ENCODE measurements at regions not wholly inside any gene's neighbourhood (a gene's known extent, or its start where the extent isn't known, plus 50 kb on each side); places are given as distances from the start of the nearest gene placed in this dataset.

DNA sequence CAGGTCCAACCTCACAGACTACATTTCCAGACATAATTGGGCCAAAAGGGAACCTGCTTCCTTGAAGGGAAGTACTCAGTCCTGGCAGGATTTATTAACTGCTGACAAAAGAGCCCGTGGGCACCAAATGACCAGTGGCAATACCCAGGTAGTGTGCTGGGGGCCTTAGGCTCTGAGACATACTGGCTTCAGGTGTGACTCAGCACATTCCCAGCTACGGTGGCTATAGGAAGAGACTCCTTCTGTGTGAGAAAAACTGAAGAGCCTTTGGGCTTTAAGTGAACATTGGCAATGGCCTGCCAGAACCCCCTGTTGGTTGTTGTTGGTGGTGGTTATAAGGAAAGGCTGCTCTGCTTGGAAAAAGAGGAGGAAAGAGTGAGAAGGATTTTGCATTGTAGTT lies 401.8 kb downstream of the KCNJ3 start:
- intact Hi-C loops (cut with micrococcal nuclease) = no loop called here
- H3K4me3 Mint-ChIP-seq = no peak overlapping the region
- no peak for ATAC-seq (ENCODE audit: low read depth)
- H3K9me3 Mint-ChIP-seq = peaks cover 10% of the 10 kb centered on the region
- ChIA-PET POLR2A (no interaction called here), CTCF (no interaction called here)
- H3K4me1 Mint-ChIP-seq = no peaks in the 10 kb centered on the region
- no peak overlapping the region for H3K27ac Mint-ChIP-seq
- H3K27me3 Mint-ChIP-seq = no peaks in the 10 kb centered on the region
- no peaks in the 10 kb centered on the region for H3K36me3 Mint-ChIP-seq (ENCODE audit: low read depth)
- DNase-seq = no peak
- TF ChIP-seq, protein P1, sequence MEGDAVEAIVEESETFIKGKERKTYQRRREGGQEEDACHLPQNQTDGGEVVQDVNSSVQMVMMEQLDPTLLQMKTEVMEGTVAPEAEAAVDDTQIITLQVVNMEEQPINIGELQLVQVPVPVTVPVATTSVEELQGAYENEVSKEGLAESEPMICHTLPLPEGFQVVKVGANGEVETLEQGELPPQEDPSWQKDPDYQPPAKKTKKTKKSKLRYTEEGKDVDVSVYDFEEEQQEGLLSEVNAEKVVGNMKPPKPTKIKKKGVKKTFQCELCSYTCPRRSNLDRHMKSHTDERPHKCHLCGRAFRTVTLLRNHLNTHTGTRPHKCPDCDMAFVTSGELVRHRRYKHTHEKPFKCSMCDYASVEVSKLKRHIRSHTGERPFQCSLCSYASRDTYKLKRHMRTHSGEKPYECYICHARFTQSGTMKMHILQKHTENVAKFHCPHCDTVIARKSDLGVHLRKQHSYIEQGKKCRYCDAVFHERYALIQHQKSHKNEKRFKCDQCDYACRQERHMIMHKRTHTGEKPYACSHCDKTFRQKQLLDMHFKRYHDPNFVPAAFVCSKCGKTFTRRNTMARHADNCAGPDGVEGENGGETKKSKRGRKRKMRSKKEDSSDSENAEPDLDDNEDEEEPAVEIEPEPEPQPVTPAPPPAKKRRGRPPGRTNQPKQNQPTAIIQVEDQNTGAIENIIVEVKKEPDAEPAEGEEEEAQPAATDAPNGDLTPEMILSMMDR (IDR thresholded peaks at IDR 0.05) = no peak

DNA sequence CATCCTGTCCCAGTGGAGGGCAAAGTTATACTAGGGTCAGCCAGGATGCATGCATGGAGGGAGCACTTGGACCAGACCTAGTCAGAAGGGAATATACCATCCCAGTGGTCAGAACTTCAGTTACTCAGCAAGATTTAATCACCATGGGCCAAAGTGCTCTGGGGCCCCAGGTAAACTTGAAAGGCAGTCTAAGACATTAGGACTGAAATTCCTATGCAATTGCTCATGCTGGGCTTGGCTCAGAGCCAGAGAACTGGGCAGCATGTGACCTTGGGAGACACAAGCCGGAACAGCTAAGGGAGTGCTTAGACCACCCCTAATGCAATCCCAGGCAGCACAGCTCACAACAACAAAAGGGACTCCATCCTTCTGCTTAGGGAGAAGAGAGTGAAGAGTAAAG lies 401.3 kb downstream of the KCNJ3 start:
- H3K36me3 Mint-ChIP-seq (ENCODE audit: low read depth) = no peaks in the 10 kb centered on the region
- intact Hi-C loops (cut with micrococcal nuclease) = no loop called here
- no peak overlapping the region for H3K4me3 Mint-ChIP-seq
- no peak overlapping the region for H3K27ac Mint-ChIP-seq
- peaks cover 10% of the 10 kb centered on the region for H3K9me3 Mint-ChIP-seq
- TF ChIP-seq, protein P1 (IDR thresholded peaks at IDR 0.05) = no peak
- no peaks in the 10 kb centered on the region for H3K27me3 Mint-ChIP-seq
- no peak for DNase-seq
- ATAC-seq (ENCODE audit: low read depth) = no peak
- POLR2A ChIA-PET = no interaction called here
- H3K4me1 Mint-ChIP-seq = no peaks in the 10 kb centered on the region
- CTCF ChIA-PET = no interaction called here

DNA sequence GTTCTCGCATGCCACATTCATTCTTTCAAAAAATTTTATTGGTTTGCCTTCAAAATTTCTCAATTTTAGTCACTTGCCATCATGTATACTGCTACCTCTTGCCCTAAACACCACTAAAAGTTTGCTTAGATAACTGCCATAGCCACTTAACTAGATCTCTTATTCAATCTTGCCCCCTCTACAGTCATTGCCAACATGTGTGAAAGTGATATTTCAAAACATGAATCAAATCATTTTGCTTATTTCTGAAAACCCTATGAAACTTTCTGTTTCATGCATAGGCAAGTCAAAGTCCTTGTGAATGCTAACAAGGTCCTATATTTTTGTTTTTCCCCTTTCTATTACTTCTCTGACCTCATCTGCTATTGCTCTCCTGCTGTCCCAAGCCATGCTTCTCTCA lies 397.1 kb downstream of the KCNJ3 start:
- no peaks in the 10 kb centered on the region for H3K4me1 Mint-ChIP-seq
- no peaks in the 10 kb centered on the region for H3K9me3 Mint-ChIP-seq
- intact Hi-C loops (cut with micrococcal nuclease) = no loop called here
- TF ChIP-seq, protein P1 (IDR thresholded peaks at IDR 0.05) = no peak
- H3K36me3 Mint-ChIP-seq (ENCODE audit: low read depth) = no peaks in the 10 kb centered on the region
- DNase-seq = no peak
- ChIA-PET POLR2A (no interaction called here), CTCF (no interaction called here)
- H3K27ac Mint-ChIP-seq = no peak overlapping the region
- H3K27me3 Mint-ChIP-seq = no peaks in the 10 kb centered on the region
- no peak for ATAC-seq (ENCODE audit: low read depth)
- no peak overlapping the region for H3K4me3 Mint-ChIP-seq

DNA sequence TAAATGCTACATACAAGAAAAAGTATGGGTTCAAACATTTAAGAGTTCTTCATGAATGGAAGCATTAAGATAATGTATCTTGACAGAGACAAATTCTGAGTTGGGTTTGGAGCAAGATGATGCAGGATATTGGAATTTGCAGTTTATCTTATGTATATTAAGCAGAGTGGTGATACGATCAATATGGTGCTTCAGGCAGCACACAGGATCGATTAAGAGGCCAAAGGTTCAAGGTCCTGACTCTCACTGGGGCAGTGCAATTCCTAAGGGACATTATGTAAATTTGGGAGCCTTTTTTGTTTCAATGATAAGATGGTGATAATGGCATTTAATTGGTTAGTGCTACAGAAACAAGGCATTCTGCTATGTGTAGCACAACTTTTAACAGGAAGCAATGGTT lies 381.9 kb downstream of the KCNJ3 start:
- TF ChIP-seq, protein P1 (IDR thresholded peaks at IDR 0.05) = no peak
- no peak overlapping the region for H3K27ac Mint-ChIP-seq
- ATAC-seq (ENCODE audit: low read depth) = no peak
- H3K4me1 Mint-ChIP-seq = no peaks in the 10 kb centered on the region
- no peaks in the 10 kb centered on the region for H3K27me3 Mint-ChIP-seq
- H3K4me3 Mint-ChIP-seq = no peak overlapping the region
- CTCF ChIA-PET = no interaction called here
- DNase-seq = no peak
- no peaks in the 10 kb centered on the region for H3K9me3 Mint-ChIP-seq
- POLR2A ChIA-PET = no interaction called here
- intact Hi-C loops (cut with micrococcal nuclease) = no loop called here
- no peaks in the 10 kb centered on the region for H3K36me3 Mint-ChIP-seq (ENCODE audit: low read depth)

- no peaks in the 10 kb centered on the region for H3K27me3 Mint-ChIP-seq
- ATAC-seq (ENCODE audit: low read depth) (no peak), DNase-seq (no peak)
- CTCF ChIA-PET = no interaction called here
- H3K36me3 Mint-ChIP-seq (ENCODE audit: low read depth) = no peaks in the 10 kb centered on the region
- POLR2A ChIA-PET = no interaction called here
- no peaks in the 10 kb centered on the region for H3K4me1 Mint-ChIP-seq
- TF ChIP-seq, protein P1 (IDR thresholded peaks at IDR 0.05) = no peak
- H3K9me3 Mint-ChIP-seq = peaks cover 4% of the 10 kb centered on the region
- no peak overlapping the region for H3K27ac Mint-ChIP-seq
- intact Hi-C loops (cut with micrococcal nuclease) = no loop called here
- H3K4me3 Mint-ChIP-seq = no peak overlapping the region
These were observed 372.0 kb downstream of the KCNJ3 start for GRCh38 chr2:155070489-155070888.

All from activated B cell treated with CpG ODN at 0.5 μM for 24 hours (primary cell).